GM18498 (cell line): ENCODE measurements at regions not wholly inside any gene's neighbourhood (a gene's known extent, or its start where the extent isn't known, plus 50 kb on each side); places are given as distances from the start of the nearest gene placed in this dataset.

Experiments used
- ATAC-seq: cut with Tn5 transposase; IDR thresholded peaks from one replicate; pipeline ENCODE4 v1.9.1; 2021; ENCODE audit warnings: mild to moderate bottlenecking, moderate library complexity; ENCODE audit not compliant: unreplicated experiment

- ATAC-seq, result no peak
These were observed 382.8 kb downstream of the RRAGC start for GRCh38 chr1:38476850-38477178.

DNA sequence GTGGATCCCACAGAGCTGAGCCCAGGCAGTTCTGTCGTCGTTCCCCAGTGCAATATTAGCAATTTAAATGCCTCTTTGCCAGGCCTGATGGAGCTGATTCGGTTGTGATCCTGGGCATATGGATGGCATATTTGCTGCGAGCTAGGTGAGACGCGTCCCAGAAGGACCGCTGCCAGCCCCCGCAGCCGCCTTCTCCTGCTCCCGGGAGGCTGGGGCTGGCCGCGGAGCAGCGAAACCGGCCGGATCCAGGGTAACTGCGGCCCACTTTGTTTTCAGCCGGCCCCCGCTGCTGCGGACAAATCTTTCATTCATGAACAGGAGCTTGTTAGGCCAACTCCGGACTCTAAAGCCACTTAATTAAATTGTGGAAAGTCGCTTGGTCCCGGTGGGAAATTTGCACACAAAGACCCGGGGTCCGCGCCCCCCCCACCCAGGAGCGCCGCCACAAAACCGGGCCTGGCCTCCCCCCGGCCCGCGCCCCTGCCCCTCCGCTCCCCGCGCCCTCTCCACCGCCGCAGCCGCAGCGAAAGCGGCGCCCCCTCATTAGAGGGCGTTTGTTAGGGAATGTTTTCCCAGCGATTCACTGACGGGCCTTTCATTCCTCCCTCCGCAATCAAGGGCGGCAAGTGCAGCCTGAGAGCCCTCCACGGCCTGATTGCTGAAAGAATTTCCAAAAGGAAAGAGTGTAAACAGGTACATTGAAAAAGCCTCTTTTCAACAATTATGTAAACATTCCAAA lies 383.3 kb downstream of the RRAGC start:
- no peak for ATAC-seq

DNA sequence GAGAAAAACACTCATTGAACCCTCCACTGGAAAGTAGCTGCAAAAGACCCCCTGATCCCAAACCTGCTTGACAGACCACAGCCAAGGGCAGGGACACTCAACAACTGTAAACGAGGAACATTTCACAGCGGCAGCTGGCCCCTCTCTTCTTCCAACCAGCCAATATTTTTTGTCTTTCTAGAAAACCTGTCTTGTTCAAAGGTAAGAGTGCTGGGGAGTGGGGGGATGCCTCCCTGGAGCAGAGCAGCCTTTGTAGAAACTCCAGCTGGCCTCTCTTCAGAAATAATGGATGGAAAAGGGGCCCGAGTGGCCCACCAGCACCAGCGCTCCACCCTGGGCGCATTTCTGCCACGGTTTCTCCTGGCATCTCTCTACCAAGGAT lies 384.0 kb downstream of the RRAGC start:
- peak; percentile 5 for ATAC-seq

DNA sequence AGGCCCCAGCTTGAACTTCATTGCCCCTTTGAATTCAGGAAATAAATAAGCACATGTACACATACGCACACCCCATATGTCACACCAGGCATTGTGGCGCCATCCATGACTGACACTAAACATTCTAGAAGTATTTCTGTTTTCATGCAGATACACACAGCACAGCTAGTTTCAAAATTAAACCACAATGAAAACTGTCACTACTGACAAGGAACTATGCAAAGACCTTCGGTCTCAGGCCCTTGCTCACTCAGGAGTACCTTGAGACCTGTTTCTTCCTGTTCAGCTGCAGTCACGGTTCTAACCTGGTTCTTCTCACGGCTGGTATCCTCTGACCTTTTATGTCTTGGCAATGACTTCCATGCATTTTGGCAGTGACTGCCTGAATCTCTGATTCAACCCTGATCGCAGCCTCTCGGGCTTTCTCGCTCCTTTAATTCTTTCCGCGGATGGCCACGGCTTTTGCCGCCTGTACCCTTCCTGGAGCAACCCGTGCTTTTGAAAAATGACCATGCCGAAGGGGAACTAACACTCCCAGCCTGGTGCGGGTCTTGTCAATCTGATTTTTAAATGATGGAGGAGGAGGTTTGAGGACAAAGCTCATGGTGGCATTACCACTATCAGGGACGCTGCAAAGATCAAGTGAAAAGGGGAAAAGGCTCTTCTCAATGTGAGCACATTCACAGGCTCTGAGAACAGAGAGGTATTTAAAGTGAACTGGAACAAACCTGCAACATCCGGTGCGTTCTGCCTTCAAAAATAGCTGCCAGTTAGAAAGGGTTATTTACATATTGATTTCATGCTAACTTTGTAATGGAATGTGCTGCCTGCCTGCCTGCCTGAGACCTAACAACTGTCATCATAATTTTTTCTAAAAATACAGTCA lies 384.6 kb downstream of the RRAGC start:
- peak; percentile 87 for ATAC-seq

DNA sequence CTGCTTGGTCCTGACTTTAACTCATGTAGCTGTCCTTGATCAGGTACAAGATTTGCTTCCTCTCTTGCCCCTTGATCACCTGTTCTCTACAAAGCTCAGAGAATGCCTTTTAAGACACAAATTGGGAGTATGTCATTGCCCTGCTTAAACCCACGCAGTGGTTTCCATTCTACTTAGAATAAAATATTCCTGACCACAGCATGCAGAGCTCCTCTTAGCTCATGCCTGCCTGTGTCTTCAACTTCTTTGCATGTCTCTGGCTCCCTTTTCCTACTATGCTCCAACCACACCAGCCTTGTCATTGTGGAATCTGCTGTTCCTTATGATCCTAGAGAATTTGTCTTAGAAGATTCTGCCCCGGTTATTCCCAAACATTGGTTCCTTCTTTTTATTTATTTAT lies 393.1 kb downstream of the RRAGC start:
- ATAC-seq, result no peak

GRCh38 chr1:38465460-38465859 lies 394.1 kb downstream of the RRAGC start:
- no peak for ATAC-seq

DNA sequence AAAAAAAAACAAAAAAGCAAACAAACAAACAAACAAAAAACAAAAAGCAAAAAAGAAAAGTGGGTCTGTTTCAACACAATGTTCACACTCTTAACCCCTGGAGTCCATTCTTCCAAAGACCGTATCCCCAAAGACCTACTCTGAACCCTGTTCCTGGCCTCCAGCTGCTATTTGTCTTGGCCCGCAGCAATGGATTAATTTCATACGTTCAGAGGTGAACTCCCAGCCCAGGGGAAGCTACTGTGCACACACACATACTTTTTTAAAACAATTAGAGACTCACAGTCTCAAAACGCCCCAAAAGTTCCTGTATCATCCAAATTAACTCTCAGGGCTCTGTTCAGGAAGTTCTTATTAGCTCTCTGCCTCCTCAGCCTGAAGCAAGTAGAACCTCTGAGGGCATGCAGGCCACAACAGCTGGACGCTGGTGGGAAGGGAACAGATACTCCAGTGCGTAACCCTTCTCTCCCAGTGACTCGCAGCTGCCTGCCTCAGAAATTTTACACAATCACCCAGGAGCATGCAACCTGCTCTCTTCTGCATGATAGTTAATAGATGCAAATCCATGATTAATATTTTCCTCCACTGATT lies 395.4 kb downstream of the RRAGC start:
- no peak for ATAC-seq

- ATAC-seq, result no peak
These were observed 396.5 kb downstream of the RRAGC start for GRCh38 chr1:38463074-38463473.

DNA sequence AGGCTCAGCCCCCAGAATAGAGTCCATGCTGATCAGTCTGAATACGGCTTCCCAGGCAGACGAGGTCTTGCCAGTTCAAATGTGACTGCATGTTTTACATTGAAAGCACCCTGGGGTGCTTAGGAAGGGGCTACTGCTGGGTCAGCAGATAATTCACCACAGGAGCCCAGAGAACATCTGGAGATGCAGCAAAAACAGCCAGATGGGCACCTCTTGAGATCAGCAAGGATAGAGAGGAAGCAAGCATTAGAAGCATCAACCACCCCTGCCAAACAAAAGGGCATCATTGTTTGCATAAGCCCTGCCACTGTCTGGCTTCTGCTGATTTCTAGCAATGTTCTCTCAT lies 403.1 kb downstream of the RRAGC start:
- ATAC-seq, result no peak

GRCh38 chr1:38455829-38456530 lies 403.6 kb downstream of the RRAGC start:
- ATAC-seq, result no peak

GRCh38 chr1:38454749-38455441 lies 404.7 kb downstream of the RRAGC start:
- ATAC-seq, result no peak

GRCh38 chr1:38454236-38454635 lies 405.3 kb downstream of the RRAGC start:
- ATAC-seq, result no peak

DNA sequence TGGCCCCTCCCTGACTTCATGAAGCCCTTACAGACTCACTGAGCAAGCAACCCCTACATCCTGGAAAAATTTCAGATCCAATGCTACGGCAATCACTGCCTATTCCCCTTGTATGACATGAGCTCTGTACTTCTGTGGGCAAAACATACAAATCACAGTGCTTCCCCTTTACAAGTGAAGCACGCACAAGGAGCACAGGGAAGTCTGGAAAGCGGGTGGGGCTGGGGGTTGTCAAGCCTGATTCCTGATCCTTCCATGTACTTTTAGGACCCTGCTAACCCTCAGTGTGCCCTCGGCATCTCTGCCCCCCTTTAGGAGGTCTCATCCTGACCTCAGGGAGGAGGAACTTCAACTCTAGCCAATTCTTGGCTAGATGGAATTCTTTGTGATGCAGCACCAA lies 405.7 kb upstream of the POU3F1 start:
- no peak for ATAC-seq

DNA sequence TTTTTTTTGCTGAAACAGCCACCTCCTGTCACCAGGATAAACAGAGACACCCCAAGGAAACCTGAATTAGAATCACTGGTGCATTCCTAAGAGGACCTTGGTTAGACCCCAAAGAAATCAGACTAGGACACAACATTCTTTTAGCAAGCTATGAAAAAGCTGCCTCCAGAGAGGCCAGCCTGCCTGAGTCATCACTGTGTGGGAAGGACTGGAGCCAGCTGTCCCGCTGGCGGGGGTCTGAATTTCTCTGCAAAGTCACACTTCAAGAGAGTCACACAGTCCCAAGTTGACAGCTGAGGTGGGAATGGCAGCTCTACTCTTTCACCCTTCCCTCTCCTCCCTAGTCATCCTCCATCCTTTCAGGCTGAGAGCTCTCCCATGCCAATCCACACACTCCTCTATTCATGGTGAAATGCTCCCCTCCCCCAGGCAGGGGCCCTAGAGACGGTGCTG lies 405.0 kb upstream of the POU3F1 start:
- no peak for ATAC-seq

DNA sequence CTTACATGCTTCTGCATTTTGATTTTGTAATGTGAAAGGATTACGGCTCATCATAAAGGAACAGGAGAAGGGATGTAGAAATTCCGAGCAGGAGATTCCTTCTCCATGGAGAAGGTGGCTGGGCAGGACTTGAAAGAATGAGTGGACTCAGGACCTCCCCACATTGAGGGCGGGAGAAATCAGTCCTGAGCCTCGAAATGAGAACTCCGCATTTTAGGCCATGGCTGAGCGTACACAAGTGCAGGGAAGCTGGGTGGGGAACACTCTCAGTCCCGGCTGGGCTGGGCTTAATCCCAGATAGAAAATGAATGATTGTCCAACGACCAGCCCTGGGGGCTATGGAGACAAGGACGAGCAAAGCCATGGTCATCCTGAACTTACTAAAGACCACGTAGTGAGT lies 402.3 kb upstream of the POU3F1 start:
- no peak for ATAC-seq

GRCh38 chr1:38446936-38447335 lies 400.3 kb upstream of the POU3F1 start:
- ATAC-seq, result no peak

DNA sequence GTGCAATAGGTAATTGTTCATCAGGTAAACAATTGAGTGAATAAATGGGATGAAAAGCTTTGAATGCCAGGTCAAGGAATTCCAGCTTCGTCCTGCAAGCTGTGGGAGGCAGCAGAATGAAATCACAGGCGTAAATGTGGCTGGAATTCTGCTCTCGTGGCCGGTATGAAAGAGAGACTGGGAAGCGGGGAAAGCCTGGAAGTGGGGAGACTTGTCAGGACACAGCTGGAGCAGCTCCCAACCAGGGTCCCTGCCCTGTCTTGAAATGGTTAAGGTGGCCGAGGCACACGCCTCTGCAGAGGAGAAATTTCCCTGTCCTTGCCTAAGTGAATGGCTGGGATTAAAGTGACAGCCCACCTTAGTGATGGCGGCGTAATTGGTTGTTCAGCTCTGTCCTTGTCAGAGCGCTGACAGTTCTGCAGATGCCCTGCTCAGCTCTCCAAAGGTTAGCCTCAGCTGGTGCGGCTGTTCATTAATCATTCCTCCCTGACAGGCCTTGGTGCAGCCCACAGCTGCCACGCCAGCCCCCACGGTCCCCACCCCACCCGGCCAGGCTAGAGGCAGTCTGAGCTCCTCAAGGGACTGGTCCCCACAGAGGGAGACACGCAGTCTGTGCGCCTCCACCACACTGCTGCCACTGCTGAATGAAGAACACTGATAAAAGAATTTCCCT lies 398.3 kb upstream of the POU3F1 start:
- no peak for ATAC-seq

DNA sequence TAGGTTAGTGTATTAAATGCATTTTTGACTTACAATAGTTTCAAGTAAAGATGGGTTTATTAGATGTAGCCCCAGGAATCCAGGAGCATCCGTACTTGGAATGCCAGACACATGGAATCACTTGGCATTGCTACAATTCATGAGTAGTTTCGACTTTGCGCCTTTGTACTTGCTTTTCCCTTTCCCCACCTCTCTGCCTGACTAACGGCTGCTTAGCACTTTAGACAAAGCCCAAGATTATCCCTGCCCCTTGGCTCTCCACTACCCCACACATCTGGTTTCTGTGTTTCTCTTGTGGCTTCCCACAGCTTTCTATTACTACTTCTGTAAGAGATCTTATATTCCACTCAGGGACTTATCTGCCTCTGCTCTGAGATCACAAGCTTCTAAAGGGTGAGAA lies 397.7 kb upstream of the POU3F1 start:
- ATAC-seq, result no peak

- ATAC-seq, result no peak
These were observed 393.8 kb upstream of the POU3F1 start for GRCh38 chr1:38440402-38440801.

DNA sequence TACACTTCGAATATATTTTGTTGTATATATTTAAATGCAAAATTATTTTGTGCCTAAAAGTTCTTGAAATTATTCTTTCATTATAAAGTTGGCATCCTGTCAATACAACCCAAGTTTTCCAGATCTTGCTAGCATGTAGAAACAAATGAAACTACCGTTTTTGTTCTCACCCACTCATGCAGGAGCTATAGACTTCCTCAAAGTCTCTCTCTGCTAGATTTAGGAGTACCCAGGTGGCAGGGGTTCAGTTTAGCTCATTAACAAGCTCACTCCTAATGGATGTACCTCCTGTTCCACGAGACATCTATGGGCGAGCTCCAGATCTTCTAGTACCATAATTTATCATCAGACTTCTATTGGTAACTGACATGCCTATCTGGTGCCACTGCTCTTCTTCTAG lies 390.2 kb upstream of the POU3F1 start:
- ATAC-seq, result no peak
